ENCODE measurements at regions not wholly inside any gene's neighbourhood (a gene's known extent, or its start where the extent isn't known, plus 50 kb on each side); places are given as distances from the start of the nearest gene placed in this dataset.

DNA sequence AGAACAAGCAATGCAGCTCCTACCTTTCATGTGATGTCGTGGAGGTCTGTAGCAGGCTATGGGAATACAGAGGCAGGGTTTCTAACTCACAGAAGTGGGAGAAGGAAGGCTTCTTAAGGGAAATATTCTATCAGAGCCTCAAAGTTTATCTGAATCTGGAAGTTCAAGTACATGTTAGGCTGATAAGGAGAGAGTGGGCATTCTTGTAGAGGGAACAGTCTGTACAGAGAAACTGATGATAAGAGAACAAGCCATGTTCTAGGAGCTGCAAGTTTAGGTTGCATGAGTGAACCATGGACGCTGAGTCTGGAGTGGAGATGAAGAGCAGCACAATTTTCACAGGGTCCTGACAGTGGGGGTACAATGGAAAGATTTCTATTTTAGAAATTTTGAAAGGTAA lies 344.0 kb downstream of the CHRM3 start:
- WGBS = 76% methylated on average over 2 of the region's 2 CpGs
- H3K4me3 ChIP-seq = no peak overlapping the region

DNA sequence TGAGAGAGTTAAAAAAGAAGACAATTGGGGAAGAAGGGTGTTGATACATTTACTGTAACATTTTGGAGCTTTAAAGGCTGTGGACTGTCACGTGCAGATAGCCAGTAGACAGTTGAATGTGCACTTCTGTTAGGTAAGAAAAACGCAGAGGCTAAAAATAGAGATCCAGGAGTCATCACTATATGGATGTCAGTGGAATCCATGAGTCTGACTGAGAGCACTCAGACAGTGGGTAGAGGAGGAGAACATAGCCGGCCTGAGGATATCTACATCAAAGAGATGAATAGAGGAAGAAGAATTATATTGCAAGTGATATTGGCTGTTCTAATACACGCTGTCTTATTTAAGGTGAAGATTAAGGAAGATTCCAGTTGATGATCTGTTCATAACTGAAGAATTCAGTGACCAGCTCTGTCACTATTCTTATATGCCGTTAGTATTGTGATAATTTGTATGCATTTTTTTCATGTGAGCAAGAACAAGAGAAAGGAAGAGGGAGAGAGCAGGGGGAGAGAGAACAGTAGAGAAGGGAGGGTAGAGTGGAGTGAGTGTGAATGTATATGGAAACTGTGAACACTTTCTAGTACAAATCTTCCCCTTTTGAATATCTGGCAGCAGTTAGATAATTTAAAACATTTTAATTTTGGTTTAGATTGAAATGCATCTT lies 344.8 kb downstream of the CHRM3 start:
- Histone ChIP-seq H3K4me1 (no peaks in the 10 kb centered on the region), H3K27me3 (no peaks in the 10 kb centered on the region), H3K36me3 (no peaks in the 10 kb centered on the region), H3K27ac (no peak overlapping the region), H3K4me3 (no peak overlapping the region), H3K9me3 (no peaks in the 10 kb centered on the region)
- 48% methylated on average over 5 of the region's 5 CpGs for WGBS
- DNase-seq (ENCODE audit: low spot score in 2 of 2) = no peak
- TF ChIP-seq POLR2A (IDR thresholded peaks at IDR 0.05) (no peak), POLR2AphosphoS5 (IDR thresholded peaks at IDR 0.05) (no peak), EP300 (IDR thresholded peaks at IDR 0.05) (no peak)
- TF ChIP-seq, protein P1, sequence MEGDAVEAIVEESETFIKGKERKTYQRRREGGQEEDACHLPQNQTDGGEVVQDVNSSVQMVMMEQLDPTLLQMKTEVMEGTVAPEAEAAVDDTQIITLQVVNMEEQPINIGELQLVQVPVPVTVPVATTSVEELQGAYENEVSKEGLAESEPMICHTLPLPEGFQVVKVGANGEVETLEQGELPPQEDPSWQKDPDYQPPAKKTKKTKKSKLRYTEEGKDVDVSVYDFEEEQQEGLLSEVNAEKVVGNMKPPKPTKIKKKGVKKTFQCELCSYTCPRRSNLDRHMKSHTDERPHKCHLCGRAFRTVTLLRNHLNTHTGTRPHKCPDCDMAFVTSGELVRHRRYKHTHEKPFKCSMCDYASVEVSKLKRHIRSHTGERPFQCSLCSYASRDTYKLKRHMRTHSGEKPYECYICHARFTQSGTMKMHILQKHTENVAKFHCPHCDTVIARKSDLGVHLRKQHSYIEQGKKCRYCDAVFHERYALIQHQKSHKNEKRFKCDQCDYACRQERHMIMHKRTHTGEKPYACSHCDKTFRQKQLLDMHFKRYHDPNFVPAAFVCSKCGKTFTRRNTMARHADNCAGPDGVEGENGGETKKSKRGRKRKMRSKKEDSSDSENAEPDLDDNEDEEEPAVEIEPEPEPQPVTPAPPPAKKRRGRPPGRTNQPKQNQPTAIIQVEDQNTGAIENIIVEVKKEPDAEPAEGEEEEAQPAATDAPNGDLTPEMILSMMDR (IDR thresholded peaks at IDR 0.05) = no peak

More for the DNA sequence above, 344.0 kb downstream of the CHRM3 start:
- Histone ChIP-seq H3K27ac (no peak overlapping the region), H3K4me1 (no peaks in the 10 kb centered on the region), H3K27me3 (no peaks in the 10 kb centered on the region), H3K36me3 (no peaks in the 10 kb centered on the region), H3K9me3 (no peaks in the 10 kb centered on the region)
- no peak for DNase-seq (ENCODE audit: low spot score in 2 of 2)
- TF ChIP-seq POLR2A (IDR thresholded peaks at IDR 0.05) (no peak), EP300 (IDR thresholded peaks at IDR 0.05) (no peak), POLR2AphosphoS5 (IDR thresholded peaks at IDR 0.05) (no peak)
- TF ChIP-seq, protein P1 (IDR thresholded peaks at IDR 0.05) = no peak

DNA sequence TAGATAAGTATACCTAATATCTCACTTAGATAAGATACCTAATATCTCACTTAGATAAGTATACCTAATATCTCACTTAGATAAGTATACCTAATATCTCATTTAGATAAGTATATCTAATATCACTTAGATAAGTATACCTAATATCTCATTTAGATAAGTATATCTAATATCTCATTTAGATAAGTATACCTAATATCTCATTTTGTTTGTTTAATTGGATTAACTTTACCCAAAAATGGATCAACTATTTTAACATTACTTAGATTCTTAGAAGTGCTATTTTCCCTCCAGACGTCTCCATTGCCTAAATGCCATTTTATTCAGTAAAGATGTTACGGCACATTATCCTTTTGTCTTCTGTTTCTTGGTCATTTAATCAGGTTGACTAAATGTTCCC lies 346.4 kb downstream of the CHRM3 start:
- WGBS = 87% methylated on average over 2 of the region's 2 CpGs
- Histone ChIP-seq H3K9me3 (no peaks in the 10 kb centered on the region), H3K4me1 (no peaks in the 10 kb centered on the region), H3K36me3 (no peaks in the 10 kb centered on the region), H3K27me3 (no peaks in the 10 kb centered on the region), H3K27ac (no peak overlapping the region), H3K4me3 (no peak overlapping the region)
- no peak for DNase-seq (ENCODE audit: low spot score in 2 of 2)
- TF ChIP-seq POLR2A (IDR thresholded peaks at IDR 0.05) (no peak), POLR2AphosphoS5 (IDR thresholded peaks at IDR 0.05) (no peak), EP300 (IDR thresholded peaks at IDR 0.05) (no peak)
- TF ChIP-seq, protein P1 (IDR thresholded peaks at IDR 0.05) = no peak

DNA sequence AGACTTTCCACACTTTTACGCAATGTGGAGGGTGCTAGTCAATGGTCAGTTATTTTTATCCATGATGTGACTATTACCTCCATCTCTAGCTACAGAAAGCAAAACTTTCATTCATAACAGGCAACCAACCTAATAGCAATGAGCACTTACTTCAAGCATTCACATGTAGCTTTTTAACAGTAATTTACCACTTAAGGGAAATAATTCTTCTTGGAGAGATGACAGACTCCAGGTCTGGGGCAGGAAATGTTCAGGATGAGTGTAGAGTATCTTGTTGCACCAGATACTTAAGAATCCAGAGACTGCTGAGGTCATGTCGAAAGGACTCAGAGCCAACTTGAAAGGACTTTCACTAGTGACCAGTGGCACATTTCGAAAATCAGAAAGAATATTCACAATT lies 347.6 kb downstream of the CHRM3 start:
- no peak for DNase-seq (ENCODE audit: low spot score in 2 of 2)
- no peak for TF ChIP-seq POLR2AphosphoS5 (IDR thresholded peaks at IDR 0.05)
- TF ChIP-seq, protein P1 (IDR thresholded peaks at IDR 0.05) = no peak
- no peak for TF ChIP-seq POLR2A (IDR thresholded peaks at IDR 0.05)
- TF ChIP-seq EP300 (IDR thresholded peaks at IDR 0.05) = no peak
- Histone ChIP-seq H3K27me3 (no peaks in the 10 kb centered on the region), H3K4me3 (no peak overlapping the region), H3K36me3 (no peaks in the 10 kb centered on the region), H3K4me1 (no peaks in the 10 kb centered on the region), H3K27ac (no peak overlapping the region), H3K9me3 (no peaks in the 10 kb centered on the region)
- WGBS = 75% methylated on average over 3 of the region's 3 CpGs

DNA sequence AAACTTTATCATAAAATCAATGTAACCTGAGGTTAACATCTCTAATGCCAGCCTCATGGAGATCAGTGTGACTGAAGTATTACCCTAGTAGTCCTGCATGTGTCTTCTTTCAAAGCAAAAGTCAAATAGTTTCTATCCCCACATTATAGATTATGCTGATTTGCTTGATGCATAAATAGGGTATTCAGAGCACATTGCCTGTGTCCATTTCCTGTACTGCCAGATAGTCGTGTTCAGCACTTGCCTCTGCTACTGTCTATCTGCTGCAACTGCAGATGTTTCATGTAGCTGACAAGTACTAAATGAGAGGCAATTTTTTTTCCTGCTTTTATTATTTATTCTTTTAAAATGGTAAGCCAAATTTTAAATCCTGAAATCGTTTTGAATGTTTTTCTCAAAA lies 348.7 kb downstream of the CHRM3 start:
- Histone ChIP-seq H3K4me1 (no peaks in the 10 kb centered on the region), H3K27me3 (no peaks in the 10 kb centered on the region), H3K4me3 (no peak overlapping the region), H3K36me3 (no peaks in the 10 kb centered on the region), H3K9me3 (no peaks in the 10 kb centered on the region), H3K27ac (no peak overlapping the region)
- DNase-seq (ENCODE audit: low spot score in 2 of 2) = no peak
- 18% methylated on average over 2 of the region's 2 CpGs for WGBS
- TF ChIP-seq POLR2AphosphoS5 (IDR thresholded peaks at IDR 0.05) = no peak
- TF ChIP-seq, protein P1 (IDR thresholded peaks at IDR 0.05) = no peak
- TF ChIP-seq POLR2A (IDR thresholded peaks at IDR 0.05) = no peak
- TF ChIP-seq EP300 (IDR thresholded peaks at IDR 0.05) = no peak

Data from suprapubic skin (tissue), 4 donors.